Tibial nerve (tissue), 4 donors: ENCODE measurements at regions not wholly inside any gene's neighbourhood (a gene's known extent, or its start where the extent isn't known, plus 50 kb on each side); places are given as distances from the start of the nearest gene placed in this dataset.

ENCODE experiments used
- CTCF ChIP-seq, 5 experiments: fragments of 200-600 bp in 3 of 5; fragments of 450-650 bp in 2 of 5; sonication (generic) in 3 of 5; IDR thresholded peaks; one replicate each; pipeline ENCODE4 v1.5.1; 2016 to 2019; ENCODE audit warnings: antibody characterized with exemption in 5 of 5, mild to moderate bottlenecking in 3 of 5, moderate library complexity in 2 of 5
- EP300 ChIP-seq, 2 donors: sonication (generic); formaldehyde crosslinking; IDR thresholded peaks; one replicate each; pipeline ENCODE4 v1.6.1; 2017; ENCODE audit warnings: antibody characterized with exemption in 2 of 2, mild to moderate bottlenecking in 1 of 2
- POLR2A ChIP-seq, 2 donors: fragments of 450-650 bp; IDR thresholded peaks; one replicate each; pipeline ENCODE4 v1.6.1; 2017; ENCODE audit warnings: antibody characterized with exemption in 2 of 2, mild to moderate bottlenecking in 2 of 2, moderate library complexity in 2 of 2

- TF ChIP-seq POLR2A (IDR thresholded peaks at IDR 0.05): no peak
- TF ChIP-seq CTCF (IDR thresholded peaks at IDR 0.05): no peak
- no peak for TF ChIP-seq EP300 (IDR thresholded peaks at IDR 0.05)
Observed at GRCh38 chr16:62939687-62940086, 903.4 kb upstream of the CDH8 start.
